ENCODE measurements at regions not wholly inside any gene's neighbourhood (a gene's known extent, or its start where the extent isn't known, plus 50 kb on each side); places are given as distances from the start of the nearest gene placed in this dataset.

GRCh38 chr1:89462250-89462649, 62.4 kb upstream of the LRRC8B start:
- intact Hi-C loops (cut with DNase I), result no loop called here
- DNase-seq (no peak), ATAC-seq (no peak), FAIRE-seq (no peak)
- Histone ChIP-seq H3K4me3 (no peak overlapping the region), H3K9me3 (no peaks in the 10 kb centered on the region), H3K4me1 (peaks cover 0 to 3% (median 0%) of the 10 kb centered on the region in 3 donors), H3K27ac (no peak overlapping the region), H3K36me3 (no peaks in the 10 kb centered on the region), H3K27me3 (no peaks in the 10 kb centered on the region)
- no peak for TF ChIP-seq CTCF (IDR thresholded peaks at IDR 0.05)
- 67 to 80% methylated on average over 3 of the region's 3 CpGs for WGBS, 2 donors

- DNase-seq (no peak), FAIRE-seq (no peak), ATAC-seq (no peak)
- 48 to 49% methylated on average over 2 of the region's 2 CpGs for WGBS, 2 donors
- intact Hi-C loops (cut with DNase I), result no loop called here
- no peaks in the 10 kb centered on the region for H3K9me3 ChIP-seq
- no peak for TF ChIP-seq CTCF (IDR thresholded peaks at IDR 0.05)
- H3K27me3 ChIP-seq, result no peaks in the 10 kb centered on the region
- no peak overlapping the region for H3K4me3 ChIP-seq
- no peak overlapping the region for H3K27ac ChIP-seq
- peaks cover 0 to 5% (median 0%) of the 10 kb centered on the region in 3 donors for H3K4me1 ChIP-seq
- no peaks in the 10 kb centered on the region for H3K36me3 ChIP-seq
Measured at GRCh38 chr1:89464008-89464407, 60.6 kb upstream of the LRRC8B start.

- H3K36me3 ChIP-seq, result no peaks in the 10 kb centered on the region
- FAIRE-seq (no peak), ATAC-seq (no peak), DNase-seq (no peak)
- no peak for TF ChIP-seq CTCF (IDR thresholded peaks at IDR 0.05)
- 99 to 100% methylated on average over 1 of the region's 1 CpG for WGBS, 2 donors
- H3K4me3 ChIP-seq, result no peak overlapping the region
- no peak overlapping the region for H3K27ac ChIP-seq
- intact Hi-C loops (cut with DNase I), result no loop called here
- no peaks in the 10 kb centered on the region for H3K9me3 ChIP-seq
- no peaks in the 10 kb centered on the region for H3K27me3 ChIP-seq
- peaks cover 0 to 5% (median 0%) of the 10 kb centered on the region in 3 donors for H3K4me1 ChIP-seq
Measured at GRCh38 chr1:89465201-89465600, 59.4 kb upstream of the LRRC8B start.

GRCh38 chr1:89466307-89466930, 58.2 kb upstream of the LRRC8B start:
- Histone ChIP-seq H3K9me3 (no peaks in the 10 kb centered on the region), H3K4me3 (no peak overlapping the region), H3K27me3 (no peaks in the 10 kb centered on the region), H3K27ac (no peak overlapping the region), H3K36me3 (no peaks in the 10 kb centered on the region), H3K4me1 (peaks cover 0 to 5% (median 0%) of the 10 kb centered on the region in 3 donors)
- intact Hi-C loops (cut with DNase I), result no loop called here
- DNase-seq (no peak), FAIRE-seq (no peak), ATAC-seq (no peak)
- WGBS, 2 donors, result 69 to 72% methylated on average over 6 of the region's 6 CpGs
- TF ChIP-seq CTCF (IDR thresholded peaks at IDR 0.05), result no peak

- intact Hi-C loops (cut with DNase I), result no loop called here
- Histone ChIP-seq H3K4me3 (no peak overlapping the region), H3K4me1 (peaks cover 0 to 2% (median 0%) of the 10 kb centered on the region in 3 donors), H3K36me3 (no peaks in the 10 kb centered on the region), H3K27ac (no peak overlapping the region), H3K27me3 (no peaks in the 10 kb centered on the region), H3K9me3 (no peaks in the 10 kb centered on the region)
- no peak for TF ChIP-seq CTCF (IDR thresholded peaks at IDR 0.05)
- no peak for DNase-seq
- 70 to 100% methylated on average over 1 of the region's 1 CpG for WGBS, 2 donors
- ATAC-seq, result no peak
- FAIRE-seq, result no peak
Measured at GRCh38 chr1:89472253-89472652, 52.4 kb upstream of the LRRC8B start.

Measured in pancreas (tissue), 10 donors.